MM.1S (cell line): ENCODE measurements at regions not wholly inside any gene's neighbourhood (a gene's known extent, or its start where the extent isn't known, plus 50 kb on each side); places are given as distances from the start of the nearest gene placed in this dataset.

ENCODE experiments used
- DNase-seq: peaks from one replicate; pipeline ENCODE4 v3.0.0-alpha.2; 2015
- H2AFZ ChIP-seq: fragments of 300-600 bp; sonication (generic); 2 replicates; pipeline ENCODE4 v1.6.0; 2016; ENCODE audit warnings: antibody characterized with exemption, low read length
- H3F3A ChIP-seq: fragments of 300-600 bp; sonication (generic); 2 replicates; pipeline ENCODE4 v1.6.1; 2016; ENCODE audit warnings: mild to moderate bottlenecking, antibody characterized with exemption, low read length, moderate library complexity, mixed read lengths; ENCODE audit not compliant: insufficient read depth
- H3K27ac ChIP-seq: fragments of 300-600 bp; sonication (generic); 2 replicates; pipeline ENCODE4 v1.5.1; 2016; ENCODE audit warnings: mild to moderate bottlenecking, low read length
- H3K27me3 ChIP-seq: fragments of 300-600 bp; sonication (generic); replicated peaks from 2 replicates; pipeline ENCODE4 v1.6.0; 2016; ENCODE audit warnings: low read length; ENCODE audit not compliant: insufficient read depth
- H3K36me3 ChIP-seq: fragments of 300-600 bp; sonication (generic); replicated peaks from 2 replicates; pipeline ENCODE4 v1.6.1; 2016; ENCODE audit warnings: mild to moderate bottlenecking, low read length, mixed read lengths; ENCODE audit not compliant: insufficient read depth
- H3K4me1 ChIP-seq: fragments of 300-600 bp; sonication (generic); 2 replicates; pipeline ENCODE4 v1.6.1; 2016; ENCODE audit warnings: low read length, mixed read lengths
- H3K4me2 ChIP-seq: fragments of 300-600 bp; sonication (generic); 2 replicates; pipeline ENCODE4 v1.6.0; 2016; ENCODE audit warnings: low read depth, low read length
- H3K4me3 ChIP-seq: fragments of 300-600 bp; sonication (generic); 2 replicates; pipeline ENCODE4 v1.5.1; 2016; ENCODE audit warnings: low read length, mixed read lengths
- H3K79me2 ChIP-seq: fragments of 300-600 bp; sonication (generic); 2 replicates; pipeline ENCODE4 v1.6.1; 2016; ENCODE audit warnings: mixed run types, low read length, mixed read lengths
- H3K9ac ChIP-seq: fragments of 300-600 bp; sonication (generic); 2 replicates; pipeline ENCODE4 v1.6.1; 2016; ENCODE audit warnings: low read length, mixed read lengths
- H3K9me2 ChIP-seq: fragments of 300-600 bp; sonication (generic); replicated peaks from 2 replicates; pipeline ENCODE4 v1.6.1; 2016; ENCODE audit warnings: mild to moderate bottlenecking, low read length, mixed read lengths; ENCODE audit not compliant: insufficient read depth
- H3K9me3 ChIP-seq: fragments of 300-600 bp; sonication (generic); replicated peaks from 2 replicates; pipeline ENCODE4 v1.6.1; 2016; ENCODE audit warnings: mild to moderate bottlenecking, low read length, mixed read lengths; ENCODE audit not compliant: insufficient read depth
- H4K20me1 ChIP-seq: fragments of 300-600 bp; sonication (generic); 2 replicates; pipeline ENCODE4 v1.6.1; 2016; ENCODE audit warnings: mild to moderate bottlenecking, low read length, moderate library complexity, mixed read lengths; ENCODE audit not compliant: insufficient read depth
- EZH2 ChIP-seq: fragments of 300-600 bp; sonication (generic); optimal IDR thresholded peaks from 2 replicates; pipeline ENCODE3; 2017; ENCODE audit warnings: low read depth, mild to moderate bottlenecking, antibody characterized with exemption, low read length, mixed read lengths
- EZH2phosphoT487 ChIP-seq: fragments of 300-600 bp; sonication (generic); IDR thresholded peaks from 2 replicates; pipeline ENCODE4 v1.6.1; 2018; ENCODE audit warnings: antibody characterized with exemption, low read length
- TF ChIP-seq, protein P1 (sequence below): fragments of 300-600 bp; sonication (generic); IDR thresholded peaks from 2 replicates; pipeline ENCODE4 v1.5.1; 2016; ENCODE audit warnings: antibody characterized with exemption, low read length, mixed read lengths

DNA sequence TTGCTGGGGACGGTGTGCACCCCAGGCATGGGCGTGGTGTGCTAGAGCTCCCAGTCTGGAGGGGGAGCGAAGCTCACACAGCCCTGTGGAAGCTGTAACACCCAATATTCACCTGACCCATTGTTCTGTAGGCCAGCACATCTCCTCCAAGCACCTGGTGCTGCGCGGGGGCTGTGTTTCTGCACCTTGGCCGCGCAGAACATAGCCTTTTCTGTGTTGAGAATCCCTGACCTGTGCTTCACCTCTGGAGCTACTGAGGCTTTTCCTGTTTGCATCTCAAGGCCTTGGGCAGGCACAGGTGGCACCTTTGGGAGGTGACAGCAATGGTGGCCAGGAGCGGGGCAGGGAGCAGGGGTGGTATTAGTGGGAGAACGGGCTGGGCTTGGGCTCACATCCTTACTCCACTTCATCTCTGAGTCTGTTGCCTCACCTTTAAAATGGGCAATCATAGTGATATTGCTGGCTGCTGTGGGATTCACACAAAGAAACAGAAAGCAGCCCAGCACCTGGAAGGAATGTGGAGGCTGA, 343.9 kb upstream of the AJAP1 start:
- no peak for DNase-seq
- no peaks in the 10 kb centered on the region for H3K4me1 ChIP-seq
- no peak overlapping the region for H2AFZ ChIP-seq
- H3K4me2 ChIP-seq, result no peak overlapping the region
- H3K36me3 ChIP-seq, result no peaks in the 10 kb centered on the region
- no peaks in the 10 kb centered on the region for H3F3A ChIP-seq
- no peak overlapping the region for H3K4me3 ChIP-seq
- no peaks in the 10 kb centered on the region for H3K9me3 ChIP-seq
- peaks cover 52% of the 10 kb centered on the region for H3K27me3 ChIP-seq
- no peak overlapping the region for H3K27ac ChIP-seq
- no peaks in the 10 kb centered on the region for H3K9me2 ChIP-seq
- no peak overlapping the region for H3K9ac ChIP-seq
- TF ChIP-seq EZH2 (no peak), EZH2phosphoT487 (no peak)
- TF ChIP-seq, protein P1, sequence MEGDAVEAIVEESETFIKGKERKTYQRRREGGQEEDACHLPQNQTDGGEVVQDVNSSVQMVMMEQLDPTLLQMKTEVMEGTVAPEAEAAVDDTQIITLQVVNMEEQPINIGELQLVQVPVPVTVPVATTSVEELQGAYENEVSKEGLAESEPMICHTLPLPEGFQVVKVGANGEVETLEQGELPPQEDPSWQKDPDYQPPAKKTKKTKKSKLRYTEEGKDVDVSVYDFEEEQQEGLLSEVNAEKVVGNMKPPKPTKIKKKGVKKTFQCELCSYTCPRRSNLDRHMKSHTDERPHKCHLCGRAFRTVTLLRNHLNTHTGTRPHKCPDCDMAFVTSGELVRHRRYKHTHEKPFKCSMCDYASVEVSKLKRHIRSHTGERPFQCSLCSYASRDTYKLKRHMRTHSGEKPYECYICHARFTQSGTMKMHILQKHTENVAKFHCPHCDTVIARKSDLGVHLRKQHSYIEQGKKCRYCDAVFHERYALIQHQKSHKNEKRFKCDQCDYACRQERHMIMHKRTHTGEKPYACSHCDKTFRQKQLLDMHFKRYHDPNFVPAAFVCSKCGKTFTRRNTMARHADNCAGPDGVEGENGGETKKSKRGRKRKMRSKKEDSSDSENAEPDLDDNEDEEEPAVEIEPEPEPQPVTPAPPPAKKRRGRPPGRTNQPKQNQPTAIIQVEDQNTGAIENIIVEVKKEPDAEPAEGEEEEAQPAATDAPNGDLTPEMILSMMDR, result no peak
- no peaks in the 10 kb centered on the region for H3K79me2 ChIP-seq
- no peaks in the 10 kb centered on the region for H4K20me1 ChIP-seq

DNA sequence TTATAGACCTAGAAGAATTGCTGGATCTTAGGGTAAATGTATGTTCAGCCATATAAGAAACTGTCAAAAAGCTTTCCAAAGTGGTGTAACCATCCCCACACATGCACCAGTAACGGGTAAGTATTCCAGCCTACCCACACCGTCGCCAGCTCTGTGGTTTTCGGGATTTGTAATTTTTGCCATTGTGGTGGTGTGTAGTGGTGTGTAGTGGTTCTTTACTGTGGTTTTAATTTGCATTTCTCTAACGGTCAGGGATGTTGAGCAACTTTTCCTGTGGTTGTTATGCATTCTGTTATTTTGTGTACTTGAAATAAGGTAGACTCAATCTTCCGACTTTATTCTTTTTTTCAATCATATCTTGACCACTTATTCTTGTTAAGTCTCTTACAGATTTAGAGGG, 342.4 kb upstream of the AJAP1 start:
- no peak overlapping the region for H3K4me3 ChIP-seq

DNA sequence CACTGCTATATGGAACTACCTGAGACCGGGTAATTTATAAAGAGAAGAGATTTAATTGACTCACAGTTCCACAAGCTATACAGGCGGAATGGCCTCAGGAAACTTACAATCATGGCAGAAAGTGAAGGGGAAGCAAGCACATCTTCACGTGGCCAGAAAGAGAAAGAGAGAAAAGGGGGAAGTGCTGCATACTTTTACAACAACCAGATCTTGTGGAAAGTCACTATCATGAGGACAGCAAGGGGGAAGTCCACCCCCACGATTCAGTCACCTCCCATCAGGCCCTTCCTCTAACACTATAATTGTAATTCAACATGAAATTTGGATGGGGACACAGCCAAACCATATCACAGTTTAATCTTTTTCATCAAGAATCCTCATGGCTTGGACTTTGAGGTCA, 339.2 kb upstream of the AJAP1 start:
- Histone ChIP-seq H3F3A (no peaks in the 10 kb centered on the region), H3K4me1 (no peaks in the 10 kb centered on the region), H3K27ac (no peak overlapping the region), H3K4me2 (no peak overlapping the region), H3K9me2 (no peaks in the 10 kb centered on the region), H2AFZ (no peak overlapping the region), H3K9me3 (no peaks in the 10 kb centered on the region), H4K20me1 (no peaks in the 10 kb centered on the region), H3K27me3 (peaks cover 56% of the 10 kb centered on the region), H3K79me2 (no peaks in the 10 kb centered on the region), H3K36me3 (no peaks in the 10 kb centered on the region), H3K9ac (no peak overlapping the region), H3K4me3 (no peak overlapping the region)
- TF ChIP-seq EZH2phosphoT487 (no peak), EZH2 (no peak)
- TF ChIP-seq, protein P1, result no peak
- no peak for DNase-seq

More for the DNA sequence above, 342.4 kb upstream of the AJAP1 start:
- Histone ChIP-seq H3K9ac (no peak overlapping the region), H3K4me1 (no peaks in the 10 kb centered on the region), H2AFZ (no peak overlapping the region), H3K27ac (no peak overlapping the region), H3K9me2 (no peaks in the 10 kb centered on the region), H3K27me3 (peaks cover 52% of the 10 kb centered on the region), H3F3A (no peaks in the 10 kb centered on the region), H3K36me3 (no peaks in the 10 kb centered on the region), H3K9me3 (no peaks in the 10 kb centered on the region), H3K4me2 (no peak overlapping the region), H3K79me2 (no peaks in the 10 kb centered on the region), H4K20me1 (no peaks in the 10 kb centered on the region)
- no peak for DNase-seq
- TF ChIP-seq EZH2phosphoT487 (no peak), EZH2 (peak; percentile 30)
- TF ChIP-seq, protein P1, result no peak
